ENCODE measurements at regions not wholly inside any gene's neighbourhood (a gene's known extent, or its start where the extent isn't known, plus 50 kb on each side); places are given as distances from the start of the nearest gene placed in this dataset.
"Not testable (repeated sequence)": the region's sequence is repeated elsewhere in the genome, so short reads cannot be mapped to it uniquely, and the experiment has no call there.

- DNase-seq (ENCODE audit: low read depth), result no peak
Measured at GRCh38 chr4:164320847-164321246, 433.1 kb upstream of the SMIM31 start.

- DNase-seq (ENCODE audit: low read depth), result no peak
Measured at GRCh38 chr4:164326056-164326455, 427.9 kb upstream of the SMIM31 start.

GRCh38 chr4:164337219-164337944 lies 416.5 kb upstream of the SMIM31 start:
- DNase-seq (ENCODE audit: low read depth), result no peak

GRCh38 chr4:164343472-164343976 lies 410.4 kb upstream of the SMIM31 start:
- DNase-seq (ENCODE audit: low read depth), result no peak

- no peak for DNase-seq (ENCODE audit: low read depth)
Measured at GRCh38 chr4:164345756-164346155, 408.2 kb upstream of the SMIM31 start.

GRCh38 chr4:164350061-164350460 lies 403.9 kb upstream of the SMIM31 start:
- DNase-seq (ENCODE audit: low read depth), result no peak

GRCh38 chr4:164350716-164351115 lies 403.2 kb upstream of the SMIM31 start:
- DNase-seq (ENCODE audit: low read depth), result not testable (repeated sequence)

GRCh38 chr4:164357957-164358356 lies 396.0 kb upstream of the SMIM31 start:
- no peak for DNase-seq (ENCODE audit: low read depth)

GRCh38 chr4:164358400-164358799 lies 395.5 kb upstream of the SMIM31 start:
- no peak for DNase-seq (ENCODE audit: low read depth)

GRCh38 chr4:164359881-164360280 lies 394.1 kb upstream of the SMIM31 start:
- no peak for DNase-seq (ENCODE audit: low read depth)

- DNase-seq (ENCODE audit: low read depth), result no peak
Measured at GRCh38 chr4:164368894-164369293, 385.0 kb upstream of the SMIM31 start.

- no peak for DNase-seq (ENCODE audit: low read depth)
Measured at GRCh38 chr4:164373021-164373420, 380.9 kb upstream of the SMIM31 start.

GRCh38 chr4:164377277-164377676 lies 376.7 kb upstream of the SMIM31 start:
- no peak for DNase-seq (ENCODE audit: low read depth)

GRCh38 chr4:164378361-164378760 lies 375.6 kb upstream of the SMIM31 start:
- no peak for DNase-seq (ENCODE audit: low read depth)

- DNase-seq (ENCODE audit: low read depth), result no peak
Measured at GRCh38 chr4:164379694-164380093, 374.2 kb upstream of the SMIM31 start.

GRCh38 chr4:164381859-164382258 lies 372.1 kb upstream of the SMIM31 start:
- no peak for DNase-seq (ENCODE audit: low read depth)

GRCh38 chr4:164383058-164383357 lies 370.9 kb upstream of the SMIM31 start:
- DNase-seq (ENCODE audit: low read depth), result no peak

- DNase-seq (ENCODE audit: low read depth), result no peak
Measured at GRCh38 chr4:164383358-164384220, 370.3 kb upstream of the SMIM31 start.

GRCh38 chr4:164384416-164384815 lies 369.5 kb upstream of the SMIM31 start:
- DNase-seq (ENCODE audit: low read depth), result no peak

GRCh38 chr4:164396439-164396838 lies 357.5 kb upstream of the SMIM31 start:
- DNase-seq (ENCODE audit: low read depth), result no peak

- no peak for DNase-seq (ENCODE audit: low read depth)
Measured at GRCh38 chr4:164402554-164402953, 351.4 kb upstream of the SMIM31 start.

- DNase-seq (ENCODE audit: low read depth), result no peak
Measured at GRCh38 chr4:164405774-164406173, 348.2 kb upstream of the SMIM31 start.

GRCh38 chr4:164408831-164409230 lies 345.1 kb upstream of the SMIM31 start:
- DNase-seq (ENCODE audit: low read depth), result no peak
